ENCODE measurements at regions not wholly inside any gene's neighbourhood (a gene's known extent, or its start where the extent isn't known, plus 50 kb on each side); places are given as distances from the start of the nearest gene placed in this dataset.

GRCh38 chr16:5309946-5310611 lies 212.5 kb upstream of the EEF2KMT start:
- TF ChIP-seq CTCF (conservative IDR thresholded peaks at IDR 0.05 in 1 of 2, IDR thresholded peaks at IDR 0.05 in 1 of 2; ENCODE audit: low read depth in 1 of 2, low read length in 2 of 2): no peak
- TF ChIP-seq EZH2 (IDR thresholded peaks at IDR 0.05; ENCODE audit: low read length, missing control alignments): no peak

Data from fibroblast of lung (primary cell).